GM19239 (cell line): ENCODE measurements at regions not wholly inside any gene's neighbourhood (a gene's known extent, or its start where the extent isn't known, plus 50 kb on each side); places are given as distances from the start of the nearest gene placed in this dataset.

Experiments
- DNase-seq: peaks from one replicate; pipeline ENCODE4 v3.0.0; 2011; ENCODE audit warnings: low spot score; ENCODE audit not compliant: insufficient read length
- FAIRE-seq: peaks from 2 replicates; lab custom pipeline; 2011; peaks lifted over from hg19 to GRCh38; lab: Jason Lieb, UNC

DNA sequence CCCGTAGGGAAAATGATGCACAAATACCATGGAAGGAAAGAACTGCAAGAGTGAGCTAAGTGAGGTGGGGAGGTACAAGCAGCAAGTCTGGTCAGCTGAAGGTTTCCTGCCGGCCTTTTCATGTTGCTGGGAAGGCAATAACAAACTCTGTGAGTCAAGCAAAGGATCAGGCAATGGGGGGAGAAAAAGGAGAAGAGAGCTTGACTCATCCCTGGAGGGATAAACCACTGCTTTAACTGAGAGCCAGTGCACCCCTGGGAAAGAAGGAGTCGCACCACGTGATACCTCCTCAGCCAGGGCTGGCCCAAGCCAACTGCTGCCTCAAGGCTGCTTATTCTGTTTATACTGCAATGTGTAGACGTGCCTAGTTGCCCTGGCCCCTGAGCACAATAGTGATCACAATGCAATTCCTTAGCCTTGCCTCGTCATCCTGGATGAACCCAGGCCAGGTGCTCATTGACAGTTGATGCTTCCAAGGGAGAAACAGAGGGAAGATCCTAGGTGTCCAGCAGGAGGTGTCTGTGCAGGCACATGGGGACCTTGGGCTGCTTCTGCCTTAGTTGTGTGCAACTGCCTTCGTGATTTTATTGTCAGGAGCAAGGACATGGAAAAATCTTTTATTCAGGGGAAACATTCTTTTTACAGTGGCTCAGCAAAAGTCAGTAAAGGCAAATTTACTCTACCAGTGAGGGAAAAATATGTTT is 203.0 kb upstream of the TUT7 start:
- FAIRE-seq, result no peak

DNA sequence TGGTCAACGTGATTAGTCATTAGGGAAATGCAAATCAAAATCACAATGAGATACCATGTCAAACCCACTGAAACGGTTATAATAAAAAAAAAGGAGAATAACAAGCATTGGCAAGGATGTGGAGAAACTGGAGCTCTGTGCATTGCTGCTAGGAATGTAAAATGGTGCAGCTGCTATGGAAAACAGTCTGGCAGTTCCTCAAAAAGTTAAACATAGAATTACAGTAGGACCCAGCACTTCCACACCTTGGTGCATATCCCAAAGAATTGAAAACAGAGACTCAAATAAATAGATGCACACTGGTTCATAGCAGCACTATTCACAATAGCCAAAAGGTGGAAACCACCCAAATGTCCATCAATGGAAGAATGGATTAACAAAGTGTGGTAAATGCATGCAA is 201.5 kb upstream of the TUT7 start:
- FAIRE-seq (no peak), DNase-seq (no peak)

More for the DNA sequence above, 203.0 kb upstream of the TUT7 start:
- no peak for DNase-seq

GRCh38 chr9:86550401-86550800 is 196.2 kb upstream of the TUT7 start:
- FAIRE-seq, result no peak
- DNase-seq, result no peak

- FAIRE-seq (no peak), DNase-seq (no peak)
Observed at GRCh38 chr9:86549920-86550319, 195.7 kb upstream of the TUT7 start.

DNA sequence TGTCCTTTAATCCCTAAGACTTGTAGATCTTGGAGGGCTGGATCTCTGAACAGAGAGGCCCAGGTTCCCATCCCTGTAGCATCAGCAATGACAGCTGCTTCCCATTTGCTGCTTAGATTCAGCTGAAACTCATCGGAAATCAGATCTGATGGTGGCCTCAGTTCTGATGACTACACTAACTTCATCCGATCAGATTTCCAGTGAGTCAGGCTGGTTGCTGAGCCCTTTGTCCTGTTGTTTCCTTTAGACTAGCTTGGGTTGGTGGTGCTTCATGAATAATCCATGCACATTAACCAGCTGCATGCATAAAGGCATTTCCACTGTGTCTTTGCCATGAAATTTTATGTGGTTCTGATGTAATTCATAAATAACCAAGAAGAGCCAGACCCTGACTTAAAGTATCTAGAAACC is 195.2 kb upstream of the TUT7 start:
- FAIRE-seq, result no peak
- no peak for DNase-seq

GRCh38 chr9:86548220-86548619 is 194.0 kb upstream of the TUT7 start:
- DNase-seq, result no peak
- no peak for FAIRE-seq

DNA sequence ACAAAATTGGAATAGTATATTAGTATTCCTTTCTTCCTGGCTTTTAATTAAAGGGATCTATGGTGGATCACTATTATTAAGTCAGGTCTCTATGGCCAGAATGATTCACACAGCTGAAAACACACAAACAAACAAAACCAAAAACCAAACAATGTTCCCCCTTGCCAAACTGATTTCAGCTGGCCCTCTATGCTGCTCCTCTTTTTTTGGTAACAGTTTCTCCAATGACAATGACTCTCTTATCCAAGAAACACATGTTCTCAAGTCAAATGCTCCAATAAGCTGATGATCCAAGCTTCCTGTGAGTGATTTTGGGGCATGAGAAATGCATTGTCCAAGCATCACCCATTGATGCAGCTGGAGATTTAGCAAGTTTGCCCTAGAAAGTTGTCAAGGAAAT is 193.4 kb upstream of the TUT7 start:
- FAIRE-seq, result no peak
- DNase-seq, result no peak

GRCh38 chr9:86546712-86547111 is 192.5 kb upstream of the TUT7 start:
- FAIRE-seq (no peak), DNase-seq (no peak)

GRCh38 chr9:86545090-86545489 is 190.9 kb upstream of the TUT7 start:
- FAIRE-seq (no peak), DNase-seq (no peak)

DNA sequence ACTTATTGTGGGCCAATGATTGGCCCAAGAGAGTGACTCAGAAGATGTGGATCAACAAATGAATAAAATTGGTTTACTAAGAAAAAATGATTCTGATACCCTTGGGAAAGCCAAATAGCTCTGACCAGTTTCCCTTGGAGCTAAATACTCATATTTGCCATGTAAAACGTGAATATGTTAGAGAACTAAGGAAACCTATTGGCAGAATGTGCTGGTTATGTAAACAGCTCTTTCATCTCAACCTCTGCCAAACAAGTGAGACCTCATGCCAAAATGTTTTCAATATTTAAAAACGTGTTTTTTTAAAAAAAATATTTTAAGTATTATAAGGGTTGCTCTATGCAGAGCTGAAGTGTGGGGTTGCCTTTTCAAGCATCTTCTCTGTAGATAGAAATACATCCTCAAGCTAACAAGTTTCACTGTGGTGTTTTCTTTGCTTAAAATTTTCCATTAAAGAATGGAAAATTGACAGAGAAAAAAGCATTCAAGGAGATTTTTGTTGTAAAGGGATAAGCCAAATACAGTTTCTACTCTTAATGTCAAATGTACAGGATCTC is 186.9 kb upstream of the TUT7 start:
- DNase-seq, result no peak
- no peak for FAIRE-seq

- DNase-seq (no peak), FAIRE-seq (no peak)
Observed at GRCh38 chr9:86535406-86535915, 181.3 kb upstream of the TUT7 start.

DNA sequence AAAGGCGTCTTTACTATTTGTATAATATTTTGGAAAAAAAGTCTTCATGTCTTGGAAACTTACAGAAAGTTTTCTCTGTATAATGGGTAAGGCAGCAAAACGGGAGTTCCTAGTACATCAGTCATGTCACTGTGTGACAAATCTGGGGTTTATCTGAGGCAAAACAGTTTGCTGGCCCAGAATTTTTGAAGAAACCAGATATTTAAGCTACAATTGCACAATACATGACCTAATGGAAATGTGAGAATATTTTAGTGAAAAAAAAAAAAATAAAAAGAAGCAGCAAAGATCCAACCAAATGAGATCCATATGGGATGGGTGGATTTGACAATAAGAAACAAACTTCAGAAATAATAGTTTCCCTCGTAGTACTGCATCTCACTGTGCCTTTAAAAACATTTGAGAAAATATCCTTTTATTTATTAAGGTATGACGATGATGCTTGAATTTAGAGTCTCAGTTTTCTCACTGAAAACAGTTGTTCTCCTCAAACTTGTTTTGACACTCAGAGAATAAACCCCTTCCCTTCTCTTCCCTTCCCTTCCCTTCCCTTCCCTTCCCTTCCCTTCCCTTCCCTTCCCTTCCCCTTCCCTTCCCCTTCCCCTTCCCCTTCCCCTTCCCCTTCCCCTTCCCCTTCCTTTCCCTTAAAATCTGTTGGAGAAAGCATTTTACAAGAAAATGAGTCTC is 180.5 kb upstream of the TUT7 start:
- no peak for FAIRE-seq
- DNase-seq, result no peak

- FAIRE-seq (no peak), DNase-seq (no peak)
Observed at GRCh38 chr9:86531971-86532640, 177.9 kb upstream of the TUT7 start.

GRCh38 chr9:86531273-86531970 is 177.2 kb upstream of the TUT7 start:
- DNase-seq (no peak), FAIRE-seq (no peak)

DNA sequence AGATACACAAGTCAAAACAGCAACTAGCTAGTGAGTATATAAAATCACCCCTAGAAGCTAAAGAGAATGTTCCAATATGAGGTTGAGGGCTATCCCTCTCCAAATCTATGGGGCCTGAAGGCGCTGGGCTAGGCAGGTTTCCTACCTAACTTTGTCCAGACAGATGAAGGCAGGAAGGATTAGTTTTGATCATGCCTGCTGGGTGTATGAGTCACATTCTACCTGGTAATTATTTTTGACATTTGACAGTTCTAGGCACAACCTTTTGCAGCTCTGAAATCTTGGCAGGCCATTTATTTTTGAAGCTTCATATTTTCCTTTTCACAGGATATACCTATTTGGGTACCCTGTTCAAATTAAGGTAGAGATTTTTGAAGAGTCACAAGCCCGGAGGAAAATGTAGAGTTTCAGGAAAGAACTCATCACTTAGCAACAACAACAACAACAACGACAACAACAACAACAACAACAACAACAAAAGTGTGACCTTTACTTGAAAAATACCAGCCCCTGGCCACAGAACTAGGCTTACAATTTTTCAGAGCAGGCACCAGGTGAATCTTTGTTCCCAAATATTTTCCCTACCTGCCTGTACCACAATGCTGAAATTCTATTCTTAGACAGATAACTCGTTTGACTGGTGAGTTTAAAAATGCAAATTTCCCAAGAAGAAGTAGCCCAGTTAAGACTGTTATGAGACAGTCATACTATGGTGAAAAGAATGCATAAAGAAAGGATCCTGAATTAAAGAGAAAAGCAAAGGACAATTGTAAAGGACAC is 175.5 kb upstream of the TUT7 start:
- DNase-seq (no peak), FAIRE-seq (no peak)

DNA sequence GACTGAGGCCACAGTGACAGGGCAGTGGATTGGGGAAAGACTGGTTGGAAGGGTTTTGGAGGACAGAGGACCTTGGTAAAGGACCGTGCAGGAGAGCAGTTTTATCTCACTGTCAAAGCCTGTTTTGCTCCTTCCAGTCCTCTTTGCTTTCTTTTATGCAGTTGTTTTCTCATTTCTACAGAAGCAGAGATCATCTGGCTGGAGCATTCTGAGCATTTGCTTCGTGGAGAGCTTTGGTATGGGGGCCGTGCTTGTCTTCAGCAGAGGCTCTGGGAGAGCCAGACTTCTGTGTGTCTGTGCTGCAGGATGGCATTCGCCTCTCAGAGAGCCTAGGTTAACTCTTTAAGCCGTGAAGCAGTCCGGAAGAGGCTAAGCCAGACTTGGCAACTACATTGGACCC is 171.8 kb upstream of the TUT7 start:
- no peak for FAIRE-seq
- DNase-seq, result no peak

GRCh38 chr9:86525182-86525581 is 171.0 kb upstream of the TUT7 start:
- FAIRE-seq, result no peak

DNA sequence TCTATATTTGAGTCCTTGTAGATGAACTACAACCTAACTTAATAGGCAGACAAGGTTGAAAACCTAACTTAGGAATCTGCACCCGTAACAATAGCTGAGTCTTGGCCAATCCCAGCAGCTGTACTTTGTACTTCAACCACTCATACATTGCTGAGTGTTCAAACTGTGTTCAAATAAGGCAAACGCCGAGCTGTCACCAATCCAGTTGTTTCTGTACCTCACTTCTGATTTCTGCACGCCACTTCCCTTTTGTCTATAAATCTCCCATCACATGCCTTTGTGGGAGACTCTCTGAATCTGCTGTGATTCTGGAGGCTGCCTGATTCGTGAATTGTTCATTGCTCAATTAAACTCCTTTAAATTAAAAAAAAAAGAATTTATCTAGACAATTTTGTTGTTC is 167.8 kb upstream of the TUT7 start:
- FAIRE-seq (no peak), DNase-seq (no peak)

More at GRCh38 chr9:86525182-86525581, 171.0 kb upstream of the TUT7 start:
- no peak for DNase-seq

GRCh38 chr9:86521322-86521721 is 167.1 kb upstream of the TUT7 start:
- no peak for FAIRE-seq
- DNase-seq, result no peak
